T-helper 17 cell (primary cell): ENCODE measurements at regions not wholly inside any gene's neighbourhood (a gene's known extent, or its start where the extent isn't known, plus 50 kb on each side); places are given as distances from the start of the nearest gene placed in this dataset.

Experiments used
- ATAC-seq: fragments of 150-1000 bp; cut with Tn5 transposase; 2 replicates; pipeline ENCODE4 v1.10.0; 2021; ENCODE audit warnings: mild to moderate bottlenecking, moderate library complexity
- DNase-seq, 3 donors: peaks; one replicate each; pipeline versions ENCODE4 v3.0.0 to v3.0.0-alpha.2; 2020 to 2021
- H3K9me3 ChIP-seq: one replicate; pipeline ENCODE4 v1.7.0; 2013; ENCODE audit warnings: low read length, mild to moderate bottlenecking; ENCODE audit not compliant: control insufficient read depth, poor library complexity, severe bottlenecking
- H3K27ac Mint-ChIP-seq: one replicate; pipeline ENCODE4 v1.8.0; 2022; ENCODE audit warnings: mild to moderate bottlenecking, moderate library complexity, mixed read lengths
- H3K27me3 Mint-ChIP-seq: one replicate; pipeline ENCODE4 v1.8.0; 2022; ENCODE audit warnings: mixed read lengths
- H3K36me3 Mint-ChIP-seq: one replicate; pipeline ENCODE4 v1.8.0; 2022; ENCODE audit warnings: low read depth, mixed read lengths
- H3K4me1 Mint-ChIP-seq: one replicate; pipeline ENCODE4 v1.8.0; 2022; ENCODE audit warnings: mild to moderate bottlenecking, mixed read lengths
- H3K4me3 Mint-ChIP-seq: one replicate; pipeline ENCODE4 v1.8.0; 2022; ENCODE audit warnings: mild to moderate bottlenecking, moderate library complexity, mixed read lengths

DNA sequence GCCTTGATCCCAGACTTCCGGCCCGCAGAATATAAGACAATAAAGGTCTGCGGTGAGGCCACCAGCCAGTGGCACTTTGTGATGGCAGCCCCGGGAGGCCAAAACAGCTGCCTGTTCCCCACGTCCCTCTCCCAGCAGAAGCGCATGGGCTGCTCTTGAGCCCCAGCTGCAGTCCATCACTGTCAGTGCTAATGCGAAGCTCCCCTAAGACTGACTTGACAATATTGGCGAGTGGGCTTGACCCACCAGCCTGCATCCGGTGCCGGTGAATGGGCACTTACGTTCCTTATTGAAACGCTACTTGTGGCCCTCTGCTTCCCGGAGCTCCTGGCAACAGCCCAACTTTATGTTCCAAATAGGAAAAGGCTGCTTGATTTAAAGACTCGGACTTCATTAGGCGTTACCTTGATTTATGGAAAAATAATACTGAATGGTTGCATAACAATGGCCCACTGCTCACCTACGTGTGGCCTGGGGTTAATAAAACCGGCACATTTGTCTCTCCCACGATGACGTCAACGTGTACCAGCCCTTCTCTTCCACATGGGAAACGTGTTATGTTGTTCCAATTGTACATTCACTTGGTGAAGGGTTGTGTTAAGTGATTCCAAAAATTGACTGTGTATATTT is 93.4 kb upstream of the SEPTIN5 start:
- Mint-ChIP-seq H3K4me3 (no peak overlapping the region), H3K36me3 (no peaks in the 10 kb centered on the region), H3K27me3 (peaks cover 7% of the 10 kb centered on the region), H3K4me1 (peaks cover 13% of the 10 kb centered on the region), H3K27ac (no peak overlapping the region)
- DNase-seq (no peak), ATAC-seq (no peak)
- H3K9me3 ChIP-seq, result no peaks in the 10 kb centered on the region

DNA sequence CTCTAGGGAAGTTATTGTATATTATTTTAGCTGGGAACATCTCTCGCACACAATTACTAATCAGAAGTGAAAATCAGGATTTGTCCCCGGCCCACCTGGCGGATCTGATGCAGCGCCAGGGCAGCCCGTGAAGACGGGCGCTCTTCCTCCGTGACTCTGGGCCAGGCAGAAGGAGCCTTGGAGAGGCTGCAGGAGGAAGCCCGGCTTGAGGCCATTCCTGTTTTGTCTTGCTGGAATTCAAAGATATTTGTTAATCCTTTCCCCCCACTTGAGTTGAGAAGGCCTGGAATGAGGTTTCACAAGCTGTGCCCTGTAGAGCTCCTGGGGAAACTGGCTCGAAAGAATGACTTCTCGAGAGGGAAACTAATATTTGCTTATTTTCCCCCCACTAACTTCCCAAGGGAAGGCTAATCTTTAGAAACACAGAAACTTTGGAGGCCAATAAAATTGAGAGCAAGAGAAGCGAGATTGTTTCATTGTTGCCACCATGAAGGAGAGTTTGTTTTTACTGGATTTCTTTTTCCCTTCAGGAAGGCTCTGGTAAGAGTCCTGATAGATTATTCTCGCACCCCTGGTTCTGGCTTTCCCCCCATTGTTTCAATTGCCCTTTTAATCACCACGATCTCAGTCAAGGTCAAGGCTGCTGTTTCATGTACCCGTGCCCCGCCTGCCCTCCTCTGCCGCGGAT is 92.8 kb upstream of the SEPTIN5 start:
- Mint-ChIP-seq H3K27me3 (peaks cover 12% of the 10 kb centered on the region), H3K27ac (peak overlapping the region; percentile 74), H3K4me3 (no peak overlapping the region), H3K4me1 (peaks cover 13% of the 10 kb centered on the region), H3K36me3 (no peaks in the 10 kb centered on the region)
- H3K9me3 ChIP-seq, result no peaks in the 10 kb centered on the region
- DNase-seq (no peak), ATAC-seq (no peak)

DNA sequence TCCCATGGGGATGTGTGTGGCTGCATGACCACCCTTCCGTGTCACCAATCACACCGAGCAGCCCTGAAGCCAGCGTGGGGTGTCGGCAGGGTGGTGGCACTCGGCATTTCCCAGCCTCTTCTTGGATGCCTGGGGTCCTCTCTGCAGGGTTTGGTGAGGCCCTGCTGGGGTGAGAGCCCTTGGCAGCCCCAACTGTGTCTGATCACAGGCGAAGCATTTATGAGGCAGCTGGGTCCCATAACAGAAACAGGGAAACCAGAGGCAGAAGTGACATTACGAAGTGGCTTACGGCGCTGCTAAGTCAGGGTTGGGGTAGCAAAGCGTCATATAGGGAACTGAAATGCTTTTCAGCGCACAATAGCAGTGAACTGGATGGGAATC is 92.3 kb upstream of the SEPTIN5 start:
- Mint-ChIP-seq H3K4me1 (peaks cover 13% of the 10 kb centered on the region), H3K36me3 (no peaks in the 10 kb centered on the region), H3K27me3 (peaks cover 12% of the 10 kb centered on the region), H3K4me3 (no peak overlapping the region), H3K27ac (peak overlapping the region; percentile 74)
- peak; percentile 23 for ATAC-seq
- DNase-seq, result no peak
- no peaks in the 10 kb centered on the region for H3K9me3 ChIP-seq

DNA sequence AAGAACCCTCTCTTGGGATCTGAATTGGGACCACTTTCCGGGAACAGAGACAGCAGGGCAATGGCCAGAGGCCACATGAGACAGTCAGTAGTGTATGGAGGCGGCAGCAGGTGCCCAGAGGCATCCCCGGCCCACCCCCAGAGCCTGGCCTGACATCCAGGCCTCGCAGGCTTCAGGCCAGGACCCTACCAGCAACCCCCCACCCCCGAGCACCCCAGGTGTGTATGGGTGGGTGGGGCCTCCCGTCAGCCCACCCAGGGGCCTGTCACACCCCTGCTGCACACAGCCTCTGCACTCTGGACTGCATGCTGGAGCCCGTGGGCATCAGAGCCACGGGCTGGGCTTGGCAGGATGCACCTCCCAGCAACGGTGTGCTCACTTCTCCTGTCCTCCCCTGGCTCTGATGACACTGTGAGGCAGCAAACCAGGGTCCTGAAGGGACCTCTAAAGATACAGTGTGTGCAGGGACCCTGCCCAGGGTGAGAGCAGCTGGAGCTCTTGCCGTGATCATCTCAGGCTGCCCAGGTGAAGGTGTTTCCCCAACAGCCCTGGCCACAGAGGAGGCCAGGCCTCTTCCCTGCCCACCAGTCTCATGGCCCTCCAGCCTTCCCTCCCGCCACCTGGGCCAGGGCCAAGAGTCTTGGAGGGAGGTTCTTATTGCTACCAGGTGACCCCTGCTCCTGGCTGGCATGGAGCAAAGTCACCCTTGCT is 88.8 kb upstream of the SEPTIN5 start:
- Mint-ChIP-seq H3K4me1 (peaks cover 8% of the 10 kb centered on the region), H3K27ac (no peak overlapping the region), H3K27me3 (peaks cover 19% of the 10 kb centered on the region), H3K36me3 (no peaks in the 10 kb centered on the region), H3K4me3 (no peak overlapping the region)
- H3K9me3 ChIP-seq, result no peaks in the 10 kb centered on the region
- no peak for ATAC-seq
- no peak for DNase-seq

DNA sequence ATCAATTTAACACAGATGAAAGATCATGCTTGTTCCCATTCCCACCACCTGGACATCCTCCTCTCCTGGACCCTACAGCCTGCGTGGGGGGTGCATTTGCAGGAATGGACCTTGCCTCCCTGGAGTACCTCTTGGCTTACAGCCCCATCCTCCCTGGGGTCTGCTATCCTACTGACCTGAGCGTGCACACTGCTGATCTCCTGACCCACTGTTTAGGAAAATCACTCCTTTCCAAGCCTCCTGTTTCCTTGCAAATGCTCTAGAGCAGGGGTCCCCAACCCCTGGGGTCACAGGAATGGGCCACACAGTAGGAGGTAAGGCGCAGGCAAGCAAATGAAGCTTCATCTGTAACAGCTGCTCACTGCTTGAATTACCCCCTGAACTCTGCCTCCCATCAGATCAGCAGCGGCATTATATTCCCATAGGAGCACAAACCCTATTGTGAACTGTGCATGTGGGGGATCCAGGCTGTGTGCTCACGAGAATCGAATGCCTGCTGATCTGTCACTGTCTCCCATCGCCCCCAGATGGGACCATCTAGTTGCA is 88.2 kb upstream of the SEPTIN5 start:
- no peak for DNase-seq
- Mint-ChIP-seq H3K36me3 (no peaks in the 10 kb centered on the region), H3K27ac (no peak overlapping the region)

DNA sequence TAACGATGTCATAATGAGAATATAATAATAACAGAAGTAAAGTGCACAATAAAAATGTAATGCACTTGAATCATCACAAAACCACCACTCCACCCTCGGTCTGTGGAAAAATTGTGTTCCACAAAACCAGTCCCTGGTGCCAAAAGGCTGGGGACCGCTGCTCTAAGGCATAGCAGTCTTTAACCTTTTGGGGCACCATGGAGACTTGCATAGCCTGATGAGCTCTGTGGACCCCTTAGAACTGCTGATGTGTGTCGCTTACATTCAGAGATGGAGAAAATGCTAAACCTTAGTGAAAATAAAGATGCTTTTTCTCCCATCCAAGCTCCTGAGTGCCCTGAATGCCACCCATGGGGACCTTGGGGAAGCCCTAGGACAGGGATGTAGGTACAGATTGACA is 87.6 kb upstream of the SEPTIN5 start:
- H3K4me3 Mint-ChIP-seq, result no peak overlapping the region
- peaks cover 18% of the 10 kb centered on the region for H3K27me3 Mint-ChIP-seq
- no peaks in the 10 kb centered on the region for H3K9me3 ChIP-seq
- ATAC-seq (no peak), DNase-seq (no peak)
- H3K27ac Mint-ChIP-seq, result no peak overlapping the region
- H3K4me1 Mint-ChIP-seq, result peaks cover 8% of the 10 kb centered on the region
- no peaks in the 10 kb centered on the region for H3K36me3 Mint-ChIP-seq

More for the DNA sequence above, 88.2 kb upstream of the SEPTIN5 start:
- Mint-ChIP-seq H3K4me3 (no peak overlapping the region), H3K27me3 (peaks cover 22% of the 10 kb centered on the region), H3K4me1 (peaks cover 8% of the 10 kb centered on the region)
- ATAC-seq, result no peak
- H3K9me3 ChIP-seq, result no peaks in the 10 kb centered on the region

DNA sequence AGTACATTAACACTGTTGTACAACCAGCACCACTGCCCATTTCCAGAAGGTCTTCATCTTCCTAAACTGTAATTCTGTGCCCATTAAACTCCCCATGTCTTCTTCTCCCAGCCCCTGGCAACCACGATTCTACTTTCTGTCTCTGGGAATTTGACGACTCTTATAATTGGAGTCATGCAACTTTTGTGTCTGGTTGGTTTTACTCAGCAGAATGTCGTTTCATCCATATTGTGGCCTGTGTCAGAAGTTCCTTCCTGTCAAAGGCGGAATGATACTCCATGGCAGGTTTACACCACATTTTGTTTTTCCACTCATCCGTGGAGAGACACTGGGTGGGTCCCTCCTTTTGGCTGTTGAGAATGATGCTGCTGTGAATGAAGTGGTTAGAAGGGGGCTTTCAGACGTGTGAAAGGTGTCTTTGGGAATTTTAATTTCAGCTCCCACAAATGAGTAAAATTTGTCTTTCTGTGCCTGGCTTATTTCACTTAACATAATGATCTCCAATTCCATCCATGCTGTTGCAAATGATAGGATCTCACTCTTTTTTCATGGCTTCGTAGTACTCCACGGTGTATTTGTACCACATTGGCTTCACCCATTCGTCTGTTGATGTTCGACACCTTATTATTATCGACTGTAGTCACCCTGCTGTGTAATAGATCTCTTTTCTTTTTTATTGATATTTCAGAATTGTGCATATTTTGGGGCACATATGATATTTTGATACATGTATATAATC is 86.1 kb upstream of the SEPTIN5 start:
- ATAC-seq, result no peak
- Mint-ChIP-seq H3K27me3 (peaks cover 18% of the 10 kb centered on the region), H3K36me3 (no peaks in the 10 kb centered on the region), H3K4me1 (peaks cover 3% of the 10 kb centered on the region), H3K27ac (no peak overlapping the region), H3K4me3 (no peak overlapping the region)
- no peaks in the 10 kb centered on the region for H3K9me3 ChIP-seq
- no peak for DNase-seq

DNA sequence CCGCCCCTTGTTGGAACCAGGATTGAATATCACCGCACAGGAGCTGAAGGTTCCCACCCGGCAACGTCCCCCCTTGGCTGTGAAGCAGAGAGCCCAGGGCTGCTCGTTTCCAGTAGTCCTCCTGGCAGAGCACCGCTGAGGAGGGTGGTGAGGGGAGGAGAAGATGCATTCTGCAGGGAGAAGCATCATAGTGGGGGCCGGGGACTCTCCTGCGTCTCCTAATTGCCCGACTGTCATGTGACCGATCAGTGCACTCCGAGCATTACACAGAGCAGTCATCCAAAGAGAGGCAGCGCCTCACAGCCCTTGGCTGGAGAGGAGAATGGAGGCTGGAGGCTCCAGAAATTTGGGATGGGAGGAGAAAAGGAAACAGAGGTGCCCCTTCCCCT is 85.0 kb upstream of the SEPTIN5 start:
- no peak for ATAC-seq
- H3K4me3 Mint-ChIP-seq, result no peak overlapping the region

DNA sequence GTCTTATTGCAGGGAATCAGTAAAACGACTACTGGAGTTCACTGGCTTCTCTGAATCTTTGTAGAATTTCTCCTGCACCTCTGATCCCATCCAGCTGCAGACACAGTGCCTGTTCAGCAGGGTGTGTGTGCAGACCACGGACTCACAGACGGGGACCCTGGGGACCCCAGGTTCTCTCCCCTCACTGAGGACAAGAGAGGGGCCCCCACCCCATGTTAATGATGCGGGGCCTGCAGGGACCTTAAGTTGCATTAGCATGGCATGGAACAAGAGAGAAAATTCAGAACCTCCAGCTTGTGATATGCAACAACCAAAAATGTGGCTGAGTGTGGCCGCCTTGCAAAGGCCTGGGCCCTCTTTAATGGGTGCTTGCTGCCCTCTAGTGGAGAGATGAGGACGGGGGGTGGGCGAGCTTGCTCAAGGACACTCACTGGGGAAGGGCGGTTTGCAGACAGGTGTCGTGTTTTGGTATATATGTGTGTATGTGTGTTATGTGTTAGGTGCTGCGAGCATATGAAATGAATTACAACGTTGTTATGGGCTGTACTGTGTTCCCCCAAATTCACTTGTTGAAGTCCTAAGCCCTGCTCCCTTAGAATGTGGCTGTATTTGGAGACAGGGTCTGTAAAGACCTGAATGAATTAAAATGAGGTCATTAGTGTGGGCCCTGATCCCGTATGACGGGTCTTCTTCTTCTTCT is 84.4 kb upstream of the SEPTIN5 start:
- no peak overlapping the region for H3K4me3 Mint-ChIP-seq
- no peaks in the 10 kb centered on the region for H3K36me3 Mint-ChIP-seq
- H3K4me1 Mint-ChIP-seq, result peaks cover 3% of the 10 kb centered on the region
- no peaks in the 10 kb centered on the region for H3K9me3 ChIP-seq
- DNase-seq, result peak; percentile 58 to 87 (median 63)
- ATAC-seq, result peak; percentile 97
- no peak overlapping the region for H3K27ac Mint-ChIP-seq
- H3K27me3 Mint-ChIP-seq, result peaks cover 18% of the 10 kb centered on the region

More for the DNA sequence above, 85.0 kb upstream of the SEPTIN5 start:
- Mint-ChIP-seq H3K4me1 (peaks cover 3% of the 10 kb centered on the region), H3K27me3 (peaks cover 18% of the 10 kb centered on the region), H3K27ac (no peak overlapping the region), H3K36me3 (no peaks in the 10 kb centered on the region)
- no peak for DNase-seq
- no peaks in the 10 kb centered on the region for H3K9me3 ChIP-seq

DNA sequence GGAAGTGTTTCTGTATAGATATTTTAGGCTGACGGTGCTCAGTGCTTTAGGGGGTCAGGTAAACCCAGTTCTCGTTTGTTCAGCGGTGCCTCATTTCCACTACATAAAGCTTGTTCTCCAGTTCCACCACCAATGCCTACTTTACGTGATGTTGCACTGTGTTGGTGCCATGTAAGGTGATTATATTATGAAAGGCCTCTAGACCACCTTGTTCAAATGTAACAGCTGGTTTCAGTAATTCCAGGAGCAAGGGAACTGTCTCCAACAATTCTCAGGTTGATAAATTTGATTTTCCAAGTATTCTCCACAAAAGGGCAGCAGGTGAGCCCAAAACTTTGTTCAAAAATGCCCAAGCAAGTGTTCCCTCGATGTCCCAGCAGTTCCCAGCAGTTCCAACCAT is 83.7 kb upstream of the SEPTIN5 start:
- Mint-ChIP-seq H3K27me3 (peaks cover 18% of the 10 kb centered on the region), H3K4me1 (peaks cover 3% of the 10 kb centered on the region), H3K4me3 (no peak overlapping the region), H3K27ac (no peak overlapping the region), H3K36me3 (no peaks in the 10 kb centered on the region)
- DNase-seq (no peak), ATAC-seq (no peak)
- no peaks in the 10 kb centered on the region for H3K9me3 ChIP-seq

DNA sequence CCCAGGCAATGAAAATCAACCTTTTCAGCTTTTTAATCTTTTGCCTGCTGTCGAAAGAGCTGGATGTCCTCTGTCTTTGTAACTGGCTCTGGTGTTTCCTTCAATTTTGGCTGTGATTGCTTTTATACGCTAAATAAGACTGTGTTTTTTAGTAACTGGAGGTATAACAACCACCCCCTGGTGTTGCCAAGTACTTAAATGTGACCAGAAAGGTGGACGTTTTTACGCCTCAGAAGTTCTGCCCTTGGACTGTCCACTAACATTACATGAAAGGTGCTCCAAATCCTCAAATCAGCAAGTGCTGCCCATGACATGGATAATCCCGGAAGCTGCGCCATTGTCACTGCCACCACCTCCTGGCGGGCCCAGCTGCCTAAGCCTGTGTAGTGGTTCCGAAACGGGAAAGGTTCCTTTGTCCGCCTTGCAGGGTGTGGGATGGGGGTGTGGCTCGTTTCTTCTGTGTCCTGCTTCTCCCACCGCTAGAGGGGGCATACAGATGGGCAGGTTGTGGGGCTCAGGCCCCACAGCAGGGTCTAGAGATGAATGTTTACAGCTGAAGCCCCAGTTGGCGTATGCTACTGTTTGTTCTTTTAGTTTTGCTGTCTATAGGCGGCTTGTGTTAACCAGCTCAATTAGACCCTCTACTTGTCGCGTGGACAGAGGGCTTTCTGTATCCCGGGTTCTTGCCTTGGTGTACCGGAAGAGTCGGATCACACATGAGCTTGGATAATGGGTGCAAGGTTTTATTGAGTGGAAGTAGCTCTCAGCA is 82.2 kb upstream of the SEPTIN5 start:
- DNase-seq, result no peak
- ATAC-seq, result no peak
- Mint-ChIP-seq H3K4me3 (no peak overlapping the region), H3K4me1 (peaks cover 5% of the 10 kb centered on the region), H3K27me3 (peaks cover 12% of the 10 kb centered on the region), H3K36me3 (no peaks in the 10 kb centered on the region), H3K27ac (no peak overlapping the region)
- H3K9me3 ChIP-seq, result no peaks in the 10 kb centered on the region

DNA sequence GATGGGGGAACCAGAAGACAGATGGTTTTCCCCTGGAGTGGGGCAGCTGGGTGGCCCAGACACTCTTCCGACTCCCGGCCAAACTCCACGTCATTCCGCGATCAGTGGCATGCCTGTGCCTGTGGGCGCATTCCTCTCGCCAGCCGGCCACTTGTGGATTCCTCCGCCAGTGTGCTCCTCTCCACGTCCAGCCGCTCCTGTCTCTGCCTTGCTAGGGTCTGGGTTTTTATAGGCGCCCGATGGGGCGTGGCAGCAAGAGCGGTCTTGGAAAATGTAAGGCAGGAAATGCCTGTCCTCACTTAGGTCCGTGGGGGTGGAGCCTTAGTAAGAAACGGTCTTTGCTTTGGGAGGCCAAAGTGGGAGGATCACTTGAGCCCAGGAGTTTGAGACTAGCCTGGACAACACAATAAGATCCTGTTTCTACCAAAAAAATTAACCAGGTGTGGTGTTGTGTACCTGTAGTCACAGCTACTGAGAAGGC is 81.6 kb upstream of the SEPTIN5 start:
- DNase-seq, result no peak
- no peak for ATAC-seq
- H3K9me3 ChIP-seq, result no peaks in the 10 kb centered on the region
- H3K27me3 Mint-ChIP-seq, result peaks cover 12% of the 10 kb centered on the region
- peak overlapping the region; percentile 70 for H3K27ac Mint-ChIP-seq
- H3K4me3 Mint-ChIP-seq, result no peak overlapping the region
- H3K4me1 Mint-ChIP-seq, result peaks cover 5% of the 10 kb centered on the region
- no peaks in the 10 kb centered on the region for H3K36me3 Mint-ChIP-seq
